CD14-positive monocyte (primary cell): ENCODE measurements at regions not wholly inside any gene's neighbourhood (a gene's known extent, or its start where the extent isn't known, plus 50 kb on each side); places are given as distances from the start of the nearest gene placed in this dataset.

Source experiments
- DNase-seq, 3 donors: peaks; one replicate each; pipeline ENCODE4 v3.0.0-alpha.2; 2011 to 2022
- H2AFZ ChIP-seq: 2 replicates; pipeline ENCODE4 v1.6.0; 2012; ENCODE audit warnings: mild to moderate bottlenecking, low read depth, low read length, inconsistent platforms; ENCODE audit not compliant: insufficient read depth, poor library complexity, severe bottlenecking
- H3K27ac ChIP-seq, 2 donors: 1 replicate in 1 of 2; 2 replicates in 1 of 2; pipeline ENCODE4 v1.5.1; 2012 to 2013; ENCODE audit warnings: low read length in 2 of 2, control low read depth in 1 of 2, inconsistent platforms in 1 of 2, low read depth in 1 of 2, mild to moderate bottlenecking in 1 of 2
- H3K27me3 ChIP-seq, 2 donors: one replicate each; pipeline versions ENCODE4 v1.6.0 to v1.6.1; 2011 to 2013; ENCODE audit warnings: low read length in 2 of 2; ENCODE audit not compliant: control insufficient read depth in 2 of 2, insufficient read depth in 2 of 2
- H3K36me3 ChIP-seq, 2 donors: replicated peaks in 1 of 2; 1 replicate in 1 of 2; 2 replicates in 1 of 2; pipeline versions ENCODE4 v1.5.1 to v1.6.1; 2012 to 2013; ENCODE audit warnings: low read length in 2 of 2, control low read depth in 1 of 2, inconsistent platforms in 1 of 2, mild to moderate bottlenecking in 1 of 2; ENCODE audit not compliant: insufficient read depth in 2 of 2, control insufficient read depth in 1 of 2
- H3K4me1 ChIP-seq, 2 donors: 1 replicate in 1 of 2; 2 replicates in 1 of 2; pipeline versions ENCODE4 v1.5.1 to v1.6.1; 2012 to 2013; ENCODE audit warnings: low read length in 2 of 2, control low read depth in 1 of 2, inconsistent platforms in 1 of 2, mild to moderate bottlenecking in 1 of 2, moderate library complexity in 1 of 2; ENCODE audit not compliant: insufficient read depth in 2 of 2, control insufficient read depth in 1 of 2
- H3K4me2 ChIP-seq: replicated peaks from 2 replicates; pipeline ENCODE3; 2012; ENCODE audit warnings: low read length, moderate library complexity, mild to moderate bottlenecking; ENCODE audit not compliant: poor library complexity, severe bottlenecking; ENCODE audit errors: extremely low read depth
- H3K4me3 ChIP-seq, 3 experiments: fragments of 200-600 bp in 1 of 3; sonication (generic) in 1 of 3; replicated peaks in 1 of 3; 1 replicate in 2 of 3; 2 replicates in 1 of 3; pipeline ENCODE4 v1.5.1; 2011 to 2013; ENCODE audit warnings: low read length in 3 of 3, mild to moderate bottlenecking in 3 of 3, control low read depth in 2 of 3, low read depth in 2 of 3, inconsistent platforms in 1 of 3, moderate library complexity in 1 of 3
- H3K79me2 ChIP-seq: 2 replicates; pipeline ENCODE4 v1.6.0; 2012; ENCODE audit warnings: mild to moderate bottlenecking, control low read depth, inconsistent platforms, low read length, moderate library complexity; ENCODE audit not compliant: insufficient read depth
- H3K9ac ChIP-seq: 2 replicates; pipeline ENCODE4 v1.6.0; 2017; ENCODE audit warnings: low read length, mild to moderate bottlenecking; ENCODE audit not compliant: insufficient read depth, poor library complexity, severe bottlenecking
- H3K9me3 ChIP-seq, 2 donors: replicated peaks in 1 of 2; 1 replicate in 1 of 2; 2 replicates in 1 of 2; pipeline versions ENCODE4 v1.5.1 to v1.6.1; 2012 to 2013; ENCODE audit warnings: low read length in 2 of 2, control low read depth in 1 of 2; ENCODE audit not compliant: control insufficient read depth in 1 of 2, insufficient read depth in 1 of 2
- H4K20me1 ChIP-seq: 2 replicates; pipeline ENCODE4 v1.6.0; 2012; ENCODE audit warnings: mild to moderate bottlenecking, low read length, control low read depth, moderate library complexity; ENCODE audit not compliant: insufficient read depth
- H3K27ac Mint-ChIP-seq, 7 donors: one replicate each; pipeline ENCODE4 v1.8.0; 2020; ENCODE audit warnings: mild to moderate bottlenecking in 7 of 7, mixed read lengths in 7 of 7, moderate library complexity in 6 of 7, inconsistent platforms in 2 of 7
- H3K27me3 Mint-ChIP-seq, 3 donors: one replicate each; pipeline ENCODE4 v1.8.0; 2021 to 2022; ENCODE audit warnings: low read depth in 3 of 3, mild to moderate bottlenecking in 3 of 3, mixed read lengths in 3 of 3, moderate library complexity in 3 of 3, inconsistent platforms in 1 of 3
- H3K36me3 Mint-ChIP-seq, 2 donors: one replicate each; pipeline ENCODE4 v1.8.0; 2020; ENCODE audit warnings: mixed read lengths in 2 of 2, inconsistent platforms in 1 of 2, mild to moderate bottlenecking in 1 of 2
- H3K4me1 Mint-ChIP-seq: one replicate; pipeline ENCODE4 v1.8.0; 2020; ENCODE audit warnings: mild to moderate bottlenecking, mixed read lengths
- H3K4me3 Mint-ChIP-seq, 2 donors: one replicate each; pipeline ENCODE4 v1.8.0; 2020; ENCODE audit warnings: mild to moderate bottlenecking in 2 of 2, mixed read lengths in 2 of 2, moderate library complexity in 1 of 2
- H3K9me3 Mint-ChIP-seq, 7 donors: one replicate each; pipeline ENCODE4 v1.8.0; 2020 to 2022; ENCODE audit warnings: mixed read lengths in 7 of 7, mild to moderate bottlenecking in 6 of 7, moderate library complexity in 6 of 7, inconsistent platforms in 2 of 7
- WGBS: methylation state at CpG from one replicate; pipeline ENCODE4 v1.1.5; 2013; ENCODE audit warnings: missing lambda C conversion rate; ENCODE audit not compliant: insufficient coverage; 5-methylcytosine and 5-hydroxymethylcytosine counted together
- intact Hi-C, 2 donors: fragments of 100-400 bp; cut with micrococcal nuclease; formaldehyde crosslinking; loops; one replicate each; pipeline versions ENCODE4 v1.15.0 to v1.15.1; 2023
- TF ChIP-seq, protein P1 (sequence below): fragments of 200-600 bp; IDR thresholded peaks from one replicate; pipeline ENCODE4 v1.8.0; 2022; ENCODE audit warnings: antibody characterized with exemption, mild to moderate bottlenecking

DNA sequence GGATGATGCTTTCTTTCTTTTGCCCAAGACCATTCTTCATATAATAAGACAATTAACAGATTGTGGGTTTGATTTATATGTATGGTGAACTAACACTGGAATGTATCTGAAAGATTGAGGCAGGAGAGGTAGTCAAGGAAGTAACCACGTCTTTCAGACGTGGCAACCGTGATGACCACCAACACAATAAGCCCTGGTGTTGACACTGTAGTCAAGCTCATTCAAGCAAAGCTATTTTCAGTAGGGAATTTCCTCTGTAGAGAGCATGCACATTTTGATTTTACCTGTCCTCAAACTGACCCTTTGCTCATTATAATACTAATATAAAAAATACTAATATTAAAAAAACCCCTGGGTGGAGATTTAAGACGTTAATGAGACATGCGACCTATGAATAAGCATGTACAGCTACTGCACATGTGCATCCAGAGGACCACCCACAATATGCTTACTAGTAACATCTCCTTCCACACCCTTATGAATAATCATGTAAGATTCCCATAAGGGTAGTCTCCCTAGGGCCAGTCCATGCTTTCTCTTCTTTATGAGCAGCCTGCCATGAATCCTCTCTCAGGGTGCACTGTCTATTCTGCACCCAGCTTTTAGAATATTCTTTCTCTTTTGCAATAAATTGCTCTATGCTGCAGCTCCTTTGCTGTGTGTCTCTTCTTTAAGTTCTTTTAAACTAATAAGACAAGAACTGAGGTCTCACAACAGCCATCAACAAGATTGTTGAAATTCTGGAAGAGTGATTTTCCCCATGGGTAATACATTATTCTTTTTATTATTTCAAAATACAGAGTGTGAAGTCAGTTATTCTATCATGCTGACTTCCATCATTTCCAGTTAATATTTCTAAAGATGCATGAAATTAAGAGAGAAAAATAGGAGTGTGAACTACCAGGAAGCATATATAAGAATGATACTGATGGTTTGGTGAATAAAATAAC, 151.3 kb upstream of the NPVF start:
- Histone ChIP-seq H3K4me2 (no peak overlapping the region), H3K27me3 (peaks cover 0 to 2% of the 10 kb centered on the region in 2 donors), H4K20me1 (no peaks in the 10 kb centered on the region), H3K36me3 (no peaks in the 10 kb centered on the region), H3K79me2 (no peaks in the 10 kb centered on the region), H3K9me3 (no peaks in the 10 kb centered on the region), H3K27ac (no peak overlapping the region), H3K9ac (no peak overlapping the region), H2AFZ (no peak overlapping the region), H3K4me3 (no peak overlapping the region), H3K4me1 (no peaks in the 10 kb centered on the region)
- no peak overlapping the region for H3K4me3 Mint-ChIP-seq
- H3K36me3 Mint-ChIP-seq = no peaks in the 10 kb centered on the region
- WGBS = no CpG with 5 or more reads among the region's 5 CpGs
- TF ChIP-seq, protein P1, sequence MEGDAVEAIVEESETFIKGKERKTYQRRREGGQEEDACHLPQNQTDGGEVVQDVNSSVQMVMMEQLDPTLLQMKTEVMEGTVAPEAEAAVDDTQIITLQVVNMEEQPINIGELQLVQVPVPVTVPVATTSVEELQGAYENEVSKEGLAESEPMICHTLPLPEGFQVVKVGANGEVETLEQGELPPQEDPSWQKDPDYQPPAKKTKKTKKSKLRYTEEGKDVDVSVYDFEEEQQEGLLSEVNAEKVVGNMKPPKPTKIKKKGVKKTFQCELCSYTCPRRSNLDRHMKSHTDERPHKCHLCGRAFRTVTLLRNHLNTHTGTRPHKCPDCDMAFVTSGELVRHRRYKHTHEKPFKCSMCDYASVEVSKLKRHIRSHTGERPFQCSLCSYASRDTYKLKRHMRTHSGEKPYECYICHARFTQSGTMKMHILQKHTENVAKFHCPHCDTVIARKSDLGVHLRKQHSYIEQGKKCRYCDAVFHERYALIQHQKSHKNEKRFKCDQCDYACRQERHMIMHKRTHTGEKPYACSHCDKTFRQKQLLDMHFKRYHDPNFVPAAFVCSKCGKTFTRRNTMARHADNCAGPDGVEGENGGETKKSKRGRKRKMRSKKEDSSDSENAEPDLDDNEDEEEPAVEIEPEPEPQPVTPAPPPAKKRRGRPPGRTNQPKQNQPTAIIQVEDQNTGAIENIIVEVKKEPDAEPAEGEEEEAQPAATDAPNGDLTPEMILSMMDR = no peak
- intact Hi-C loops = no loop called here
- no peaks in the 10 kb centered on the region for H3K4me1 Mint-ChIP-seq
- peaks cover 0 to 2% (median 0%) of the 10 kb centered on the region in 7 donors for H3K9me3 Mint-ChIP-seq
- DNase-seq = no peak
- no peak overlapping the region for H3K27ac Mint-ChIP-seq
- peaks cover 4 to 11% (median 7%) of the 10 kb centered on the region in 3 donors for H3K27me3 Mint-ChIP-seq

- H3K79me2 ChIP-seq = no peaks in the 10 kb centered on the region
- peak overlapping the region in 1 of 2 donors; percentile 13 for H3K4me3 Mint-ChIP-seq
- H3K9ac ChIP-seq = no peak overlapping the region
- intact Hi-C loops = no loop called here
- no peak overlapping the region for H3K27ac Mint-ChIP-seq
- peaks cover 4 to 13% (median 8%) of the 10 kb centered on the region in 3 donors for H3K27me3 Mint-ChIP-seq
- H4K20me1 ChIP-seq = no peaks in the 10 kb centered on the region
- H3K4me1 ChIP-seq = no peaks in the 10 kb centered on the region
- H3K4me3 ChIP-seq = no peak overlapping the region
- DNase-seq = no peak
- H3K27me3 ChIP-seq = peaks cover 0 to 2% of the 10 kb centered on the region in 2 donors
- 100% methylated on average over 1 of the region's 4 CpGs for WGBS
- H3K9me3 ChIP-seq = no peaks in the 10 kb centered on the region
- H2AFZ ChIP-seq = no peak overlapping the region
- no peak overlapping the region for H3K27ac ChIP-seq
- H3K9me3 Mint-ChIP-seq = no peaks in the 10 kb centered on the region
- H3K36me3 ChIP-seq = no peaks in the 10 kb centered on the region
- no peaks in the 10 kb centered on the region for H3K36me3 Mint-ChIP-seq
- no peak overlapping the region for H3K4me2 ChIP-seq
- H3K4me1 Mint-ChIP-seq = no peaks in the 10 kb centered on the region
- TF ChIP-seq, protein P1 = no peak
Observed at GRCh38 chr7:25381818-25382589, 153.7 kb upstream of the NPVF start.
